K562 (cell line): ENCODE measurements at regions not wholly inside any gene's neighbourhood (a gene's known extent, or its start where the extent isn't known, plus 50 kb on each side); places are given as distances from the start of the nearest gene placed in this dataset.

Experiments used
- ATAC-seq: fragments of 200-7000 bp; cut with Tn5 transposase; 3 replicates; pipeline ENCODE4 v1.9.1; 2020; ENCODE audit warnings: moderate library complexity
- BruUV-seq: library from RNA; stranded (reverse); fragments of 400-500 nt; replicated peaks from 2 replicates; lab custom pipeline; 2021; lab: Mats Ljungman, UMichigan
- CTCF ChIA-PET: fragments of 300-600 bp; formaldehyde crosslinking; extraction: SDS; loops from one replicate; lab custom pipeline; 2021; ENCODE audit warnings: low intra/inter-chr PET ratio; lab: Yijun Ruan, JAX
- POLR2A ChIA-PET: fragments of 300-600, 350-650 bp; sonication (Branson Sonifier 250); formaldehyde crosslinking; extraction: SDS; loops from one replicate; lab custom pipeline; 2021; ENCODE audit warnings: antibody characterized with exemption, inconsistent platforms; lab: Yijun Ruan, JAX
- DNase-seq, 4 experiments: peaks; one replicate each; pipeline versions ENCODE4 v3.0.0 to v3.0.0-alpha.2; 2011 to 2018; ENCODE audit warnings: low spot score in 3 of 4, mixed read lengths in 3 of 4; ENCODE audit errors: extremely low read depth in 1 of 4
- FAIRE-seq: peaks from 2 replicates; lab custom pipeline; 2011; peaks lifted over from hg19 to GRCh38; lab: Jason Lieb, UNC
- H2AFZ ChIP-seq: 2 replicates; pipeline ENCODE4 v1.6.0; 2011; ENCODE audit warnings: low read depth, low read length, control low read depth, inconsistent platforms
- H3K27ac ChIP-seq: fragments of 200-600 bp; 3 replicates; pipeline ENCODE4 v1.8.0; 2011; ENCODE audit warnings: low read depth, mild to moderate bottlenecking, control low read depth, inconsistent platforms, low read length, moderate library complexity, mixed read lengths; ENCODE audit errors: extremely low read depth
- H3K27me3 ChIP-seq, 2 experiments: fragments of 300-600 bp in 1 of 2; 2 replicates in 1 of 2; 3 replicates in 1 of 2; pipeline versions ENCODE4 v1.6.0 to v1.8.0; 2011; ENCODE audit warnings: inconsistent platforms in 2 of 2, low read length in 2 of 2, mild to moderate bottlenecking in 1 of 2, mixed read lengths in 1 of 2, moderate library complexity in 1 of 2; ENCODE audit not compliant: control insufficient read depth in 2 of 2, insufficient read depth in 2 of 2
- H3K36me3 ChIP-seq: fragments of 300-600 bp; 3 replicates; pipeline ENCODE4 v1.8.0; 2011; ENCODE audit warnings: mild to moderate bottlenecking, low read length, inconsistent platforms; ENCODE audit not compliant: control insufficient read depth, insufficient read depth
- H3K4me1 ChIP-seq, 2 experiments: fragments of 200-600 bp in 1 of 2; replicated peaks in 1 of 2; 2 replicates in 1 of 2; 3 replicates in 1 of 2; pipeline versions ENCODE4 v1.5.1 to v1.8.0; 2011; ENCODE audit warnings: inconsistent platforms in 2 of 2, low read length in 2 of 2, mild to moderate bottlenecking in 1 of 2, mixed read lengths in 1 of 2, moderate library complexity in 1 of 2; ENCODE audit not compliant: control insufficient read depth in 2 of 2, insufficient read depth in 2 of 2
- H3K4me2 ChIP-seq: 2 replicates; pipeline ENCODE4 v1.6.1; 2011; ENCODE audit warnings: low read length, control low read depth, inconsistent platforms, mixed read lengths; ENCODE audit not compliant: insufficient read depth
- H3K4me3 ChIP-seq: fragments of 200-600 bp; sonication (generic), shearing (Covaris generic); 2 replicates; pipeline ENCODE4 v1.5.1; 2016; ENCODE audit warnings: control low read depth, inconsistent platforms
- H3K79me2 ChIP-seq: fragments of 200-600 bp; 3 replicates; pipeline ENCODE4 v1.8.0; 2011; ENCODE audit warnings: low read length, inconsistent platforms; ENCODE audit not compliant: control insufficient read depth, insufficient read depth
- H3K9ac ChIP-seq, 2 experiments: 2 replicates each; pipeline versions ENCODE4 v1.6.0 to v1.6.1; 2011; ENCODE audit warnings: low read depth in 2 of 2, low read length in 2 of 2, control low read depth in 1 of 2, inconsistent platforms in 1 of 2, mild to moderate bottlenecking in 1 of 2, mixed read lengths in 1 of 2; ENCODE audit not compliant: insufficient read depth in 1 of 2
- H3K9me1 ChIP-seq: one replicate; pipeline ENCODE4 v1.6.0; 2011; ENCODE audit warnings: inconsistent platforms, mild to moderate bottlenecking, low read length, moderate library complexity; ENCODE audit not compliant: control insufficient read depth, insufficient read depth
- H3K9me3 ChIP-seq: replicated peaks from 2 replicates; pipeline ENCODE4 v1.5.1; 2011; ENCODE audit warnings: low read depth, low read length, inconsistent platforms; ENCODE audit not compliant: control insufficient read depth, insufficient read depth
- H4K20me1 ChIP-seq: replicated peaks from 2 replicates; pipeline ENCODE4 v1.6.1; 2011; ENCODE audit warnings: low read length, inconsistent platforms, mixed read lengths; ENCODE audit not compliant: control insufficient read depth, insufficient read depth
- BRF1 ChIP-seq: IDR thresholded peaks from 3 replicates; pipeline ENCODE4 v1.6.1; 2011; ENCODE audit warnings: borderline replicate concordance, mild to moderate bottlenecking; ENCODE audit not compliant: insufficient read length; ENCODE audit errors: extremely low read depth
- CBFA2T2 ChIP-seq: fragments of 450-650 bp; conservative IDR thresholded peaks from 2 replicates; pipeline ENCODE4 v1.6.1; 2017; ENCODE audit warnings: mild to moderate bottlenecking
- MBD2 ChIP-seq: sonication (generic); IDR thresholded peaks from 2 replicates; pipeline ENCODE4 v1.6.1; 2016; ENCODE audit warnings: low read depth, borderline replicate concordance
- MNT ChIP-seq, 2 experiments: fragments of 450-650 bp; conservative IDR thresholded peaks; 2 replicates each; pipeline ENCODE4 v1.6.1; 2017; ENCODE audit warnings: mild to moderate bottlenecking in 2 of 2, moderate library complexity in 2 of 2
- NFXL1 ChIP-seq: fragments of 450-650 bp; formaldehyde crosslinking; IDR thresholded peaks from 2 replicates; pipeline ENCODE4 v1.4.0; 2021; ENCODE audit warnings: mild to moderate bottlenecking
- PHB2 ChIP-seq: fragments of 450-650 bp; IDR thresholded peaks from 2 replicates; pipeline ENCODE4 v1.6.1; 2017; ENCODE audit warnings: low read depth
- RBFOX2 ChIP-seq: fragments of 200-400 bp; formaldehyde crosslinking; IDR thresholded peaks from 2 replicates; pipeline ENCODE4 v1.6.1; 2017; ENCODE audit warnings: low read depth, mild to moderate bottlenecking, low read length, moderate library complexity
- RFX5 ChIP-seq: IDR thresholded peaks from 2 replicates; pipeline ENCODE4 v1.6.1; 2011; ENCODE audit warnings: low read depth, mild to moderate bottlenecking, improper control_type of control experiment, low read length
- RNF2 ChIP-seq: sonication (generic); IDR thresholded peaks from 2 replicates; pipeline ENCODE4 v1.6.1; 2016
- SMAD3 ChIP-seq: fragments of 450-650 bp; formaldehyde crosslinking; conservative IDR thresholded peaks from 2 replicates; pipeline ENCODE4 v1.4.0; 2020; ENCODE audit warnings: mild to moderate bottlenecking
- TFAP4 ChIP-seq: sonication (generic); formaldehyde crosslinking; IDR thresholded peaks from 2 replicates; pipeline ENCODE4 v1.8.0; 2022; ENCODE audit warnings: missing genetic modification reagents, mild to moderate bottlenecking, moderate library complexity, borderline replicate concordance
- YBX1 ChIP-seq: fragments of 450-650 bp; IDR thresholded peaks from 2 replicates; pipeline ENCODE4 v1.7.1; 2016; ENCODE audit warnings: mild to moderate bottlenecking
- YY1 ChIP-seq, 3 experiments: IDR thresholded peaks; 2 replicates each; pipeline ENCODE4 v1.6.1; 2011; ENCODE audit warnings: low read length in 2 of 3, mild to moderate bottlenecking in 2 of 3, moderate library complexity in 2 of 3, borderline replicate concordance in 1 of 3, control low read depth in 1 of 3, low read depth in 1 of 3; ENCODE audit not compliant: insufficient read depth in 3 of 3, insufficient replicate concordance in 2 of 3, control insufficient read depth in 1 of 3, insufficient read length in 1 of 3; ENCODE audit errors: extremely low read depth in 1 of 3
- ZFPM2 ChIP-seq: fragments of 250-450 bp; sonication (Bioruptor Pico); IDR thresholded peaks from 2 replicates; pipeline ENCODE4 v1.5.1; 2022; ENCODE audit warnings: mild to moderate bottlenecking
- ZNF124 ChIP-seq: sonication (generic); formaldehyde crosslinking; IDR thresholded peaks from 2 replicates; pipeline ENCODE4 v1.8.1; 2022; ENCODE audit warnings: missing genetic modification reagents
- ZNF197 ChIP-seq: fragments of 200-800 bp; sonication (Bioruptor generic); IDR thresholded peaks from 2 replicates; pipeline ENCODE4 v1.6.1; 2016; ENCODE audit warnings: low read depth, missing genetic modification characterization, missing compliant biosample characterization
- ZNF253 ChIP-seq: fragments of 250-450 bp; sonication (Bioruptor Pico); conservative IDR thresholded peaks from 2 replicates; pipeline ENCODE4 v1.6.1; 2021; ENCODE audit warnings: mild to moderate bottlenecking
- ZNF431 ChIP-seq: sonication (generic); formaldehyde crosslinking; IDR thresholded peaks from 2 replicates; pipeline ENCODE4 v1.8.0; 2022; ENCODE audit warnings: mild to moderate bottlenecking, missing genetic modification reagents
- ZNF57 ChIP-seq: fragments of 450-650 bp; formaldehyde crosslinking; IDR thresholded peaks from 2 replicates; pipeline ENCODE4 v1.4.0; 2020; ENCODE audit warnings: mild to moderate bottlenecking, moderate library complexity
- ZNF740 ChIP-seq, 3 experiments: fragments of 200-800 bp in 1 of 3; sonication (Bioruptor generic) in 1 of 3; sonication (generic) in 1 of 3; formaldehyde crosslinking in 1 of 3; IDR thresholded peaks; 2 replicates each; pipeline versions ENCODE4 v1.6.1 to v1.8.0; 2016 to 2022; ENCODE audit warnings: mild to moderate bottlenecking in 2 of 3, missing compliant biosample characterization in 2 of 3, missing genetic modification characterization in 2 of 3, missing genetic modification reagents in 1 of 3
- WGBS: fragments of 100-300 bp; shearing (Covaris generic); methylation state at CpG from one replicate; pipeline ENCODE4 v1.1.6; 2016; ENCODE audit warnings: low coverage, mixed read lengths; ENCODE audit not compliant: insufficient coverage; ENCODE audit errors: missing lambda C conversion rate; 5-methylcytosine and 5-hydroxymethylcytosine counted together
- in situ Hi-C: fragments of 300-500 bp; cut with MboI; formaldehyde crosslinking; loops from 4 replicates; pipeline ENCODE4 v1.15.0; 2018; ENCODE audit warnings: inconsistent platforms, mixed read lengths
- intact Hi-C: fragments of 100-400 bp; cut with micrococcal nuclease; formaldehyde crosslinking; loops from 2 replicates; pipeline ENCODE4 v1.14.2; 2022

- intact Hi-C loops, result no loop called here
These were observed 1106.3 kb upstream of the SLC39A10 start for GRCh38 chr2:194550702-194551101.

More at GRCh38 chr2:194550702-194551101, 1106.3 kb upstream of the SLC39A10 start:
- FAIRE-seq, result no peak
- no peaks in the 10 kb centered on the region for H3K9me1 ChIP-seq
- no peaks in the 10 kb centered on the region for H3K27me3 ChIP-seq
- H3K27ac ChIP-seq, result no peak overlapping the region
- BruUV-seq, result no TSS peak
- ChIA-PET CTCF (no interaction called here), POLR2A (no interaction called here)
- 0% methylated on average over 1 of the region's 1 CpG for whole genome bisulfite sequencing
- no peak for DNase-seq
- H4K20me1 ChIP-seq, result no peaks in the 10 kb centered on the region
- TF ChIP-seq PHB2, result no peak
- TF ChIP-seq ZNF57, result no peak
- no peak for TF ChIP-seq RNF2
- no peak for TF ChIP-seq MNT (conservative IDR thresholded peaks at IDR 0.05)
- TF ChIP-seq ZNF740 (CRISPR knock-in tag; IDR thresholded peaks at IDR 0.05), result no peak
- no peak for TF ChIP-seq ZNF740 (tag; IDR thresholded peaks at IDR 0.05)
- no peak for TF ChIP-seq BRF1
- TF ChIP-seq YBX1, result no peak
- no peak for TF ChIP-seq RBFOX2
- no peak for TF ChIP-seq ZNF124 (CRISPR knock-in tag)
- TF ChIP-seq CBFA2T2, result no peak
- TF ChIP-seq ZFPM2, result no peak
- TF ChIP-seq MBD2, result no peak
- TF ChIP-seq ZNF197 (CRISPR knock-in tag), result no peak
- TF ChIP-seq TFAP4 (CRISPR knock-in tag), result no peak
- no peak for TF ChIP-seq NFXL1 (CRISPR knock-in tag)
- no peak for TF ChIP-seq SMAD3 (CRISPR knock-in tag)
- TF ChIP-seq YY1 (IDR thresholded peaks at IDR 0.05; ENCODE audit: borderline replicate concordance in 1 of 3, control insufficient read depth in 1 of 3, extremely low read depth in 1 of 3, insufficient read depth in 3 of 3, insufficient read length in 1 of 3, insufficient replicate concordance in 2 of 3, low read depth in 1 of 3, low read length in 2 of 3), result no peak
- no peak for TF ChIP-seq RFX5
- TF ChIP-seq ZNF253 (CRISPR knock-in tag), result no peak
- TF ChIP-seq ZNF431 (CRISPR knock-in tag), result no peak
- no peaks in the 10 kb centered on the region for H3K9me3 ChIP-seq
- H2AFZ ChIP-seq, result no peak overlapping the region
- H3K79me2 ChIP-seq, result no peaks in the 10 kb centered on the region
- no peaks in the 10 kb centered on the region for H3K4me1 ChIP-seq
- H3K36me3 ChIP-seq, result no peaks in the 10 kb centered on the region
- no peak overlapping the region for H3K4me3 ChIP-seq
- no peak overlapping the region for H3K4me2 ChIP-seq
- no peak overlapping the region for H3K9ac ChIP-seq
- in situ Hi-C loops, result no loop called here
- no peak for ATAC-seq
